Naive thymus-derived CD4-positive, alpha-beta T cell (primary cell): ENCODE measurements at regions not wholly inside any gene's neighbourhood (a gene's known extent, or its start where the extent isn't known, plus 50 kb on each side); places are given as distances from the start of the nearest gene placed in this dataset.

Experiments
- ATAC-seq: fragments of 150-1000 bp; cut with Tn5 transposase; 2 replicates; pipeline ENCODE4 v1.10.0; 2021; ENCODE audit warnings: mild to moderate bottlenecking, moderate library complexity
- CTCF ChIA-PET: fragments of 350-600 bp; sonication (Branson Sonifier 250); formaldehyde crosslinking; loops from one replicate; lab custom pipeline; 2021; ENCODE audit warnings: antibody characterized with exemption; lab: Charles Lee
- POLR2A ChIA-PET: fragments of 350-600 bp; sonication (Branson Sonifier 250); formaldehyde crosslinking; loops from one replicate; lab custom pipeline; 2021; ENCODE audit warnings: antibody characterized with exemption, inconsistent platforms; lab: Charles Lee
- DNase-seq, 9 donors: peaks; one replicate each; pipeline versions ENCODE4 v3.0.0 to v3.0.0-alpha.2; 2020 to 2022; ENCODE audit warnings: mixed read lengths in 1 of 9
- H3K27ac ChIP-seq: one replicate; pipeline ENCODE4 v1.7.0; 2013; ENCODE audit warnings: mild to moderate bottlenecking, low read depth, low read length, moderate library complexity
- H3K27me3 ChIP-seq, 2 donors: one replicate each; pipeline ENCODE4 v1.7.0; 2013; ENCODE audit warnings: low read length in 2 of 2, mild to moderate bottlenecking in 2 of 2, moderate library complexity in 2 of 2; ENCODE audit not compliant: control insufficient read depth in 2 of 2, insufficient read depth in 2 of 2
- H3K36me3 ChIP-seq, 3 experiments: 1 replicate in 2 of 3; 2 replicates in 1 of 3; pipeline ENCODE4 v1.7.0; 2013; ENCODE audit warnings: low read length in 3 of 3, mild to moderate bottlenecking in 3 of 3, moderate library complexity in 1 of 3; ENCODE audit not compliant: insufficient read depth in 3 of 3, control insufficient read depth in 2 of 3
- H3K4me1 ChIP-seq, 2 donors: one replicate each; pipeline ENCODE4 v1.7.0; 2013; ENCODE audit warnings: low read length in 2 of 2, mild to moderate bottlenecking in 2 of 2, moderate library complexity in 1 of 2; ENCODE audit not compliant: control insufficient read depth in 2 of 2, insufficient read depth in 2 of 2
- H3K4me3 ChIP-seq: 2 replicates; pipeline ENCODE4 v1.7.0; 2013; ENCODE audit warnings: mild to moderate bottlenecking, low read length
- H3K9me3 ChIP-seq, 3 experiments: 1 replicate in 2 of 3; 2 replicates in 1 of 3; pipeline ENCODE4 v1.7.0; 2013; ENCODE audit warnings: low read length in 3 of 3; ENCODE audit not compliant: control insufficient read depth in 2 of 3
- H3K27ac Mint-ChIP-seq, 9 donors: one replicate each; pipeline ENCODE4 v1.8.0; 2020 to 2022; ENCODE audit warnings: mixed read lengths in 9 of 9, mild to moderate bottlenecking in 8 of 9, moderate library complexity in 5 of 9, inconsistent platforms in 2 of 9
- H3K27me3 Mint-ChIP-seq, 5 donors: one replicate each; pipeline ENCODE4 v1.8.0; 2021 to 2022; ENCODE audit warnings: mixed read lengths in 5 of 5, mild to moderate bottlenecking in 1 of 5
- H3K36me3 Mint-ChIP-seq, 5 donors: one replicate each; pipeline ENCODE4 v1.8.0; 2020 to 2022; ENCODE audit warnings: mixed read lengths in 5 of 5, mild to moderate bottlenecking in 3 of 5, inconsistent platforms in 1 of 5
- H3K4me1 Mint-ChIP-seq, 7 donors: one replicate each; pipeline ENCODE4 v1.8.0; 2020 to 2022; ENCODE audit warnings: mixed read lengths in 7 of 7, mild to moderate bottlenecking in 3 of 7, inconsistent platforms in 1 of 7
- H3K4me3 Mint-ChIP-seq, 10 donors: one replicate each; pipeline ENCODE4 v1.8.0; 2020 to 2022; ENCODE audit warnings: mild to moderate bottlenecking in 10 of 10, mixed read lengths in 10 of 10, moderate library complexity in 6 of 10, inconsistent platforms in 2 of 10
- H3K9me3 Mint-ChIP-seq, 11 donors: one replicate each; pipeline ENCODE4 v1.8.0; 2020 to 2022; ENCODE audit warnings: mixed read lengths in 11 of 11, mild to moderate bottlenecking in 4 of 11, inconsistent platforms in 1 of 11, moderate library complexity in 1 of 11
- intact Hi-C, 2 donors: fragments of 100-400 bp; cut with micrococcal nuclease; formaldehyde crosslinking; loops; one replicate each; pipeline ENCODE4 v1.15.1; 2023

DNA sequence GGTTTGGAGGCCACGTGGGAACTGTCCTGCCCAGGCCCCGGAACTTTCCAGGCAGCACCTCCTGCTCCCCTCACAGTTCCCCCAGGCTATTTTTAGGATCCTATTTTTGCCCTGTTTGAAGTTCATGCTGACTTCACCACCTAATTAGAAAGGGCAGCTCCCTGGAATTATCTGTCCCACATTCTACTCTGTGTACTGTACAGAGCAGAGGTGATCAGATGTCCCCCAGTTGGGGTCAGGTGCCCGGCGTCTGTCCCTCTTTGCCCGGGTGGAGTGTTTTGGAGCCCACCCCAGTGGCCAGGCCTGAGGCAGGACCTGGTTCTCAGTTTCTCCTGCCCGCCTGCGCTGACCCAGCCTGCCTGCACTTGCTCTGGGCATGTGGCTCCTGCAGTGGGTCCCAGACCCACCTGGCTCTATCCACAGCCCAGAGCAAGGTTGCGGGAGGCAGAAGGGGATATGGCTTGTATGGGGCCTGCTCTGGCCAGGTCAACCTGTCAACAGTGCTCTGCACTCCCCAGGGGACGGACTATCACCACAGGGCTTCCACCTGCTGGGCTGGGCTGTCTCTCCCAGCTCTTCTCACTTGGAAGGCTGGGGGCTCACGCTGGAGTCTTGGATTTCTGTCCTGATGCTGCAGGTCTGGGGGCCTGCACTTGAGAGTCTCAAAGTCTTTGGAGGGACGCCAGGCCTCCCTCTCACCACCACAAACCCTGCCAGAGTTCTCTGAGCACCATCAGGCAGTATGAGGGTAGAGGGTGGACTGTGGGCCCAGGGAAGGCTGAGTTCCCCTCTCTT lies 268.3 kb downstream of the GADD45G start:
- intact Hi-C loops, result no loop called here
- Histone ChIP-seq H3K27ac (no peak overlapping the region), H3K27me3 (no peaks in the 10 kb centered on the region), H3K4me3 (no peak overlapping the region), H3K4me1 (no peaks in the 10 kb centered on the region), H3K9me3 (no peaks in the 10 kb centered on the region), H3K36me3 (no peaks in the 10 kb centered on the region)
- Mint-ChIP-seq H3K9me3 (no peaks in the 10 kb centered on the region), H3K4me3 (no peak overlapping the region), H3K4me1 (peaks cover 0 to 2% (median 0%) of the 10 kb centered on the region in 7 donors), H3K36me3 (no peaks in the 10 kb centered on the region), H3K27me3 (peaks cover 0 to 3% (median 0%) of the 10 kb centered on the region in 5 donors), H3K27ac (no peak overlapping the region)
- ATAC-seq, result no peak
- DNase-seq, result peak in 1 of 9 donors; percentile 12
- ChIA-PET POLR2A (no interaction called here), CTCF (no interaction called here)

DNA sequence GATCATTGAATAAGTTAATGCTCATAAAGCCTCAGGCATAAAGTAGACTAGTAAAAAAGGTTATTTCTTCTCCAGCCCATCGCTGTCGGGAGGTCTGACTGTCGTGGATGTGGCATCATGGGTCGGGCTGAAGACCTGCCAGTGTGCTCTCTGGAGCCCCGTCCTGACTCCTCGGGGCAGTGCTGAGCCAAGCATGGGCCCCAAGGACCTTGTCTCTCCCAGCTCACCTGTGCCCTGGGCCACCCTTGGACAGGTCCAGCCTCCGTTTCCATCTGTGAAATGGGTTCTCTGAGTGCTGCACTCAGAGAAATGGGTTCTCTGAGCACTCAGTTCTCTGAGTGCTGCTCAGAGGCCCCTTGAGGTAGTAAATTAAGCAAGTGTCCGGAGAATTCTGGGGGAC lies 269.0 kb downstream of the GADD45G start:
- H3K27ac ChIP-seq, result no peak overlapping the region
- intact Hi-C loops, result no loop called here
- no peak overlapping the region for H3K4me3 ChIP-seq
- no peaks in the 10 kb centered on the region for H3K4me1 ChIP-seq
- no peak overlapping the region for H3K4me3 Mint-ChIP-seq
- DNase-seq (peak in 1 of 9 donors; percentile 13), ATAC-seq (no peak)
- H3K36me3 Mint-ChIP-seq, result no peaks in the 10 kb centered on the region
- no peaks in the 10 kb centered on the region for H3K27me3 ChIP-seq
- no peaks in the 10 kb centered on the region for H3K36me3 ChIP-seq
- peaks cover 0 to 3% (median 0%) of the 10 kb centered on the region in 5 donors for H3K27me3 Mint-ChIP-seq
- CTCF ChIA-PET, result no interaction called here
- POLR2A ChIA-PET, result no interaction called here
- no peak overlapping the region for H3K27ac Mint-ChIP-seq
- no peaks in the 10 kb centered on the region for H3K9me3 ChIP-seq
- no peaks in the 10 kb centered on the region for H3K9me3 Mint-ChIP-seq
- peaks cover 0 to 2% (median 0%) of the 10 kb centered on the region in 7 donors for H3K4me1 Mint-ChIP-seq

DNA sequence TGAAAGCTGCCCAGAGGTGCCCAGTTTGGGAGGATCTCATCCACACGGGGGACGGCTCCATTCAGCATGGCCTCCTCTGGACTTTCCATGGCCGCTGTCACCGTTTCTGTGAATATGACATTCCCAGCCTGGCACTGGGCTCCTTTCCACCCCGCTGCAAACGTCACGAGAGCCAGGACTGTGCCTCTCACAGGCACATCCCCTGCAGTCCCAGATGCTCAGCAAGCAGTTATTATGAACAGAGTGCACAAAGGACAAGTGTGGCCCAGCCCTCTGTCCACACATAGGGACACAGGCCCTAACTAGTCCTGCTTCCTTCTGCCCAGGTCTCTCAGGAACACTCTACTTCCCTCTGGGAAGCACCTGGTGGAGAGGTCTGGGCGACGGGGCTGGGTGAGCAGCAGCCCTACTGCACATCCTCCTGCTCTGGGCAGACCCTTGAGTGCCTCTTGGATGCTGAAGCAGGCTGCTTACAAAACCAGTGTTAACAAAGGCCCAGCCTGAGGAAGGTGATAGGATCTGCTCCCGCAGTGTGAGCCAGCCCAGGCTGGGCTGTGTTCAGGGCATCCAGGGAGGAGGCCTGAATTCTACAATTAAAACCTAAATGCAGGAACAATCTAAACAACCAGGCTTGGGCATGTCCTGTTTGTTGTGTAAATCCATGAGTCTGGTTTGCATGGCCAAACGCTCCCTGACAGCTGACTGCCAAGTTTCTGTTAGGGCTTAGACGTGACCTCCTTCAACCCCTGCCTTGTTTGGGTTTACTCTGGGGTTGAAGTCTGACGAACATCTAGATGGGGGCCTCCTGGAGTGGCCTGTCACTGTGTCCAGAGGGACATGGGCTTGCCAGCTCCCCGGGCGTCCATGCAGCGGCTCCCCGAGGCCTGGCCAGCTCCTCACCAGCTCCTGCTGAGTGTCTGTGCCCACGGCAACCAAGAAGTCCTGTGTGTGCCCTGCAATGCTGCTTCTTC lies 269.8 kb downstream of the GADD45G start:
- H3K4me3 Mint-ChIP-seq, result no peak overlapping the region
- Histone ChIP-seq H3K27ac (no peak overlapping the region), H3K4me1 (no peaks in the 10 kb centered on the region), H3K27me3 (no peaks in the 10 kb centered on the region), H3K9me3 (no peaks in the 10 kb centered on the region), H3K4me3 (no peak overlapping the region), H3K36me3 (no peaks in the 10 kb centered on the region)
- H3K27ac Mint-ChIP-seq, result no peak overlapping the region
- H3K9me3 Mint-ChIP-seq, result no peaks in the 10 kb centered on the region
- ChIA-PET CTCF (no interaction called here), POLR2A (no interaction called here)
- no peaks in the 10 kb centered on the region for H3K36me3 Mint-ChIP-seq
- H3K27me3 Mint-ChIP-seq, result peaks cover 0 to 3% (median 0%) of the 10 kb centered on the region in 5 donors
- peaks cover 0 to 2% (median 0%) of the 10 kb centered on the region in 7 donors for H3K4me1 Mint-ChIP-seq
- peak in 1 of 9 donors; percentile 11 for DNase-seq
- intact Hi-C loops, result no loop called here
- ATAC-seq, result no peak

DNA sequence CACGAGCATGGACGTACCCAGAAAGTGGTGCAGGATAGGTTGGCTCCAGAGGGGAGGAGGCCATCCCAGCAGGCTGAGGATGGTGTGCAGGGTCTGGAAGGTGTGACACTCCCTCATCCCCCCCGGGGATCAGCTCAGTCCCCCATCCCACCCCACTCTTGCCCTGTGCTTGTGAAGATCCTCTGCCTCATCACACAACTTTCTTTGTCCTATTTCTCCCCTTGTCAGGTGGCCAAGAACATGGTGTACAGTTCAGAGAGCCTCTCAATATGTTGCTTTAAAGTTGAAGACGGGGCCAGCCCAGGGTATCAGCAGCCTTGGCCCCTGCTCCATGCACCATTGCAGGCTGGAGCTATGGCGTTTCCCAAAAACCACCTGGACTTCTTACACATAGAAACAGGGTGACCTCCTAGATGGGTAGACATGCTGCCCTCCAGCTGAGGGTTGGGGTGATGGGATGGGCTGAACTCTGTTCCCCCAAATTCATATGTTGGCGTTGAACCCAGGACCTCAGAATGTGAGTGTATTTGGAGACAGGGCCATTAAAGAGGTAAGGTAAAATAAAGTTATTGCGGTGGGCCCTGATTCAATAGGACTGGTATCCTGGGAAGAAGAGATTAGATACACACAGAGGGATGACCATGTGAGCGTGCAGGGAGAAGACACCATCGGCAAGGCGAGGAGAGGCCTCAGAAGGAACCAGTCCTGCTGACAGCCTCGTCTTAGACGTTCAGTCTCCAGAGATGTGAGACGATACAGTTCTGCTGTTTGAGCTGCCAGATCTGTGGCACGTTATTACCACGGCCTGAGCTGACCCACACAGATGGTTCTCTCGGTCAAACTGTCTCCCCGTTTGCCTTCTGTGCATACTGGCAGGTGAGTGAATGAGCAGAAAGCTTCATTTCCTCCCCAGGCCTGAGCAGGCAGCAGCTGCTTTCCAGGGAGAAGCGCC lies 272.5 kb downstream of the GADD45G start:
- intact Hi-C loops, result no loop called here
- H3K4me3 Mint-ChIP-seq, result no peak overlapping the region
- H3K36me3 Mint-ChIP-seq, result no peaks in the 10 kb centered on the region
- ChIA-PET POLR2A (no interaction called here), CTCF (no interaction called here)
- no peaks in the 10 kb centered on the region for H3K4me1 ChIP-seq
- H3K27me3 ChIP-seq, result no peaks in the 10 kb centered on the region
- no peaks in the 10 kb centered on the region for H3K27me3 Mint-ChIP-seq
- H3K27ac Mint-ChIP-seq, result peak overlapping the region in 1 of 9 donors; percentile 16
- DNase-seq, result peak in 1 of 9 donors; percentile 15
- H3K27ac ChIP-seq, result no peak overlapping the region
- no peaks in the 10 kb centered on the region for H3K9me3 ChIP-seq
- H3K4me3 ChIP-seq, result no peak overlapping the region
- no peaks in the 10 kb centered on the region for H3K36me3 ChIP-seq
- H3K9me3 Mint-ChIP-seq, result no peaks in the 10 kb centered on the region
- ATAC-seq, result no peak
- H3K4me1 Mint-ChIP-seq, result peaks cover 0 to 2% (median 0%) of the 10 kb centered on the region in 7 donors

DNA sequence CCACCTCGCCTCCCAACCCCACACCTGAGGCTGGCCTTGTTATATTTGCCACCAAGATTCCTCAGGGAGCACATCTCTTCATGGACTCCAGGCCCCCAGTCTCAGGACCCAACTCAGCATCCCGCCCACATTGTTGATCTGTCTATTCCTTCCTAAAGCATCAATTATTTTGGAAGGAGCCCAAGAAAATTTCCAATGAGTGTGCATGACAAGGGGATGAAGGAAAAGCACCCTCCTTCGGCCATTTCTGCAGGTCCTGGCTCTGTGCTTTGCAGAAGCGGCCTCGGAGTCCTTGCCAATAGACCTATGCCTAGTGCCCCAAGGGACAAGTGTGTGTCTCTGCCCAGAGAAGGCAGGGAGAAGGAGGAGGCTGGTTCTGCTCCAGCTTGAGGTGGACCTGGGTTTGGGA lies 273.2 kb downstream of the GADD45G start:
- no peaks in the 10 kb centered on the region for H3K36me3 ChIP-seq
- ChIA-PET POLR2A (no interaction called here), CTCF (no interaction called here)
- Mint-ChIP-seq H3K4me3 (no peak overlapping the region), H3K4me1 (peaks cover 0 to 2% (median 0%) of the 10 kb centered on the region in 7 donors), H3K9me3 (no peaks in the 10 kb centered on the region), H3K36me3 (no peaks in the 10 kb centered on the region), H3K27ac (no peak overlapping the region), H3K27me3 (no peaks in the 10 kb centered on the region)
- H3K4me3 ChIP-seq, result no peak overlapping the region
- H3K9me3 ChIP-seq, result no peaks in the 10 kb centered on the region
- intact Hi-C loops, result no loop called here
- H3K27ac ChIP-seq, result no peak overlapping the region
- ATAC-seq, result no peak
- DNase-seq, result peak in 1 of 9 donors; percentile 9
- no peaks in the 10 kb centered on the region for H3K27me3 ChIP-seq
- H3K4me1 ChIP-seq, result no peaks in the 10 kb centered on the region

DNA sequence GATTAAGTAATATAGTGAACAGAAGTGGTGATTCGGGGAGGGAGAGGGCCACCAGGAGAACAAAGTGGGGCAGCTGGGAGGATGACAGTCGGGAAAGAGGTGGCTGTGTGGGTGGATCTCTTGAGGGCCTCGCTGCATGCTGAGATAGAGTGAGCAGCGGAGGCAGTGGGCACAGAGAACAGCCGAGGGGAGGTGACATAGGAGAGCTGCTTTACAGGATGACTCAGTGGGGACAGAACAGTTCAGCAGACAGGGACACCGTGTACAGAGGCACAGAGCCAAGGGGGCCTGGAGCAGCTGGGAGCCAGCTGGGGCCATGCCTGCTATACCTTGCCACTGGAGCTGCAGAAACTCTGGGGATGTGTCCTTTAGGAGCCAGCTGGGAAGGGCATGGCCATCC lies 273.9 kb downstream of the GADD45G start:
- no peaks in the 10 kb centered on the region for H3K36me3 ChIP-seq
- Mint-ChIP-seq H3K36me3 (no peaks in the 10 kb centered on the region), H3K4me3 (no peak overlapping the region), H3K4me1 (peaks cover 0 to 2% (median 0%) of the 10 kb centered on the region in 7 donors), H3K9me3 (no peaks in the 10 kb centered on the region), H3K27me3 (no peaks in the 10 kb centered on the region), H3K27ac (peak overlapping the region in 1 of 9 donors; percentile 2)
- intact Hi-C loops, result loop anchor here (1.0 kb wide), 1 partner anchor 275 kb away; no protein-coding TSS in a partner anchor
- ChIA-PET CTCF (no interaction called here), POLR2A (no interaction called here)
- no peaks in the 10 kb centered on the region for H3K27me3 ChIP-seq
- H3K9me3 ChIP-seq, result no peaks in the 10 kb centered on the region
- H3K4me1 ChIP-seq, result no peaks in the 10 kb centered on the region
- no peak for ATAC-seq
- H3K4me3 ChIP-seq, result no peak overlapping the region
- DNase-seq, result peak in 1 of 9 donors; percentile 13
- no peak overlapping the region for H3K27ac ChIP-seq
